GM12873 (cell line): ENCODE measurements at regions not wholly inside any gene's neighbourhood (a gene's known extent, or its start where the extent isn't known, plus 50 kb on each side); places are given as distances from the start of the nearest gene placed in this dataset.

Experiments used
- TF ChIP-seq, protein P1 (sequence below): IDR thresholded peaks from 2 replicates; pipeline ENCODE4 v1.5.1; 2012; ENCODE audit warnings: low read depth, mild to moderate bottlenecking, moderate library complexity, low read length, control low read depth; ENCODE audit not compliant: insufficient read depth; ENCODE audit errors: missing control alignments

DNA sequence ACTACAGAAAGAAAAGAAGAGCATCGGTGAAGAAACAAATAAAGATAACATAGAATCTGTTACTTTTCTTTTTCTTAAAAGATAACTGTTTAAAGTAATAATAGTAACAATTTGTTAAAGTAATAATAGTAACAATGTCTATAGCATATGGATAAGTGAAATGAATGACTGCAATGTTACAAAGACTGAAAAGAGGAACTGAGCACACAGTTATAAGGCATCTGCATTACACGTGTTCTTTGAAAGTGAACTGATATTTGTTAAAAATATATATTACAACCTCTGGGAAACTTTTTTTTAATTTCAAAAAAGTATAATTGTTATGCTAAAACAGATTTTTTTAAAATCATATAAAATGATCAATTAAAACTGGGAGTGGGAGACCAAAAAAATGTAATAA, 88.4 kb upstream of the FST start:
- TF ChIP-seq, protein P1, sequence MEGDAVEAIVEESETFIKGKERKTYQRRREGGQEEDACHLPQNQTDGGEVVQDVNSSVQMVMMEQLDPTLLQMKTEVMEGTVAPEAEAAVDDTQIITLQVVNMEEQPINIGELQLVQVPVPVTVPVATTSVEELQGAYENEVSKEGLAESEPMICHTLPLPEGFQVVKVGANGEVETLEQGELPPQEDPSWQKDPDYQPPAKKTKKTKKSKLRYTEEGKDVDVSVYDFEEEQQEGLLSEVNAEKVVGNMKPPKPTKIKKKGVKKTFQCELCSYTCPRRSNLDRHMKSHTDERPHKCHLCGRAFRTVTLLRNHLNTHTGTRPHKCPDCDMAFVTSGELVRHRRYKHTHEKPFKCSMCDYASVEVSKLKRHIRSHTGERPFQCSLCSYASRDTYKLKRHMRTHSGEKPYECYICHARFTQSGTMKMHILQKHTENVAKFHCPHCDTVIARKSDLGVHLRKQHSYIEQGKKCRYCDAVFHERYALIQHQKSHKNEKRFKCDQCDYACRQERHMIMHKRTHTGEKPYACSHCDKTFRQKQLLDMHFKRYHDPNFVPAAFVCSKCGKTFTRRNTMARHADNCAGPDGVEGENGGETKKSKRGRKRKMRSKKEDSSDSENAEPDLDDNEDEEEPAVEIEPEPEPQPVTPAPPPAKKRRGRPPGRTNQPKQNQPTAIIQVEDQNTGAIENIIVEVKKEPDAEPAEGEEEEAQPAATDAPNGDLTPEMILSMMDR = no peak

DNA sequence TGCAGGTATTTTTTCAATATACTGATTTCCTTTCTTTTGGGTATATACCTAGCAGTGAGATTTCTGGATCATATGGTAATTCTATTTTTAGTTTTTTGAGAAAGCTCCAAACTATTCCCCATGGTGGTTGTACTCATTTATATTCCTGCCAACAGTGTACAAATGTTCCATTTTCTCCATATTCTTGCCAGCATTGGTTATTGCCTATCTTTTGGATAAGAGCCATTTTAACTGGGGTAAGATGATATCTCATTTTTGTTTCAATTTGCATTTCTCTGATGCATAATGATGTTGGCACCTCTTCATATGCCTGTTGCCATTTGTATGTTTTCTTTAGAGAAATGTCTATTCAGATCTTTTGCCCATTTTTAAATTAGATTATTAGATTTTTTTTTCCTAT, 85.6 kb upstream of the FST start:
- TF ChIP-seq, protein P1 = no peak

DNA sequence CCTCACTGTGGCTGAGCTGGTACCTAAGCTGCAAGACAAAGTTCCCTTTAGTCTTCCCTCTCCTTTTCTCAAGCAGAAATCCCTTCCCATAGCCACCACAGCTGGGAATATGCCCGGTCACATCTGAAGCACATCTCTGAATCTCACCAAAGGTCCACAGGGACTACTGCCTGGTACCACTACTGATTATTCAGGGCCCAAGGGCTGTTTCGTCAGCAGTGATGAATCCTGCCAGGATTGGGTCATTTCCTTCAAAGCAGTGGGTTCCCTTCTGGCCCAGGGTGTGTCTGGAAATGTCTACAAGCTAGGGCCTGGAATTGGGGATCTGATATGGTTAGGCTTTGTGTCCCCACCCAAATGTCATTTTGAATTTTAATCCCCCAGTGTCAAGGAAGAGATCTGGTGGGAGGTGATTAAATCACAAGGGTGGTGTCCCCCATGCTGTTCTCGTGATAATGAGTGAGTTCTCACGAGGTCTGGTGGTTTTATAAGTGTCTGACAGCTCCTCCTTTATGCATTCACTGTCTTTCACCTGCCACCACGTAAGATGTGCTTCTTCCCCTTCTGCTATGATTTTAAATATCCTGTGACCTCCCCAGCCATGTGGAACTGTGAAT, 83.2 kb upstream of the FST start:
- TF ChIP-seq, protein P1 = no peak

DNA sequence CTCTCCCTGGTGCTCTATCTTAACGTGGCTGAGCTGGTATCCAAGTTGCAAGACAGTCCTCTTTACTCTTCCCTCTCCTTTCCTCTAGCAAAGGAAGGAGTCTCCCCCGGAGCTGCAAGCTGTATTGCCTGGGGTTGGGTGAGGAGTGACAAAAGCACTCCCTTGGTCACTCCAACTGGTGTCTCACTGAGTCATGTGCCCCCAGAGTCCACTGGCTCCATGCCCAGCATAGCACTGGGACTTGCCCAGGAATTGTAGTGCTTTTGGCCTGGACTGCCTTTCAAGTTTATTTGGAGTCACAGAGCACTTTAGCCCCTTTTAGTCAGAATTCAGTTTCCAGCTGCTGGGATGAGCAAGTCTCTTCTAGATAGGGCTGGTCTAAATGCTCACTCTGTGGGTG, 82.6 kb upstream of the FST start:
- TF ChIP-seq, protein P1 = no peak

DNA sequence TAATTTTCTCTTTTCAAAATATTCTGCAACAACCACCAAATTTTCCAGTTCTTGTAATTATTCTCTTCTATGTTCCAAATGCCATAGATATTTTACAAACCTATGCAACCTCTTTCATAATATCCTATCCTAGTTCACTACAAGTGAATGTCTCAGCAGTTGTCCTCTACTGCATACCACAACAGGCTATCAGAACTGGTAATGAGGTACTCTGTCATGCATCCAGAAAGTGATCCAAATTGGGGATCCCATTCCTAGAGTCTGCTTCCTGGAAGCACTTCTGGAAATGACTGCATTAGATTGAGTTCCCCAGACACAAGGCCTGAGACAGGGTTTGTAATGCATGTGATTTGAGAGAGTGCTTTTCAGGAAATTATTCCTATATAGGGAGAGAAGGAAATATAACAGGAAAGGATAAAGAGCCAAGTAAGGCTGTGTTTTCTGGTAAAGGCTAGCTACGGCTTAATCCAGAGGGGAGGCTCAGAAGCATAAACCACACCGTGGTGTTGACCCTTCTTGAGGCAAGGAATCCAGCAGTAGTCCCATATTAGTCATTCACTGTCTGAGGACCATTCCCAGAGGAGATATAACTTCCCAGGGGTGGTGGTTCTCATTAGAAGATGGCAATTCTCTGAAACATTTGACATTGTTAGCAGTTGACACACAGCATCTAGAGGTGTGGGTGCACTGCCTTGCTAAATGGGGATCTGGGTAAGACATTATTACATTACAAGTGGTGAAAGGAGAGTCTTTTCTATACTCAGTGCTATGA, 80.3 kb upstream of the FST start:
- TF ChIP-seq, protein P1 = no peak

DNA sequence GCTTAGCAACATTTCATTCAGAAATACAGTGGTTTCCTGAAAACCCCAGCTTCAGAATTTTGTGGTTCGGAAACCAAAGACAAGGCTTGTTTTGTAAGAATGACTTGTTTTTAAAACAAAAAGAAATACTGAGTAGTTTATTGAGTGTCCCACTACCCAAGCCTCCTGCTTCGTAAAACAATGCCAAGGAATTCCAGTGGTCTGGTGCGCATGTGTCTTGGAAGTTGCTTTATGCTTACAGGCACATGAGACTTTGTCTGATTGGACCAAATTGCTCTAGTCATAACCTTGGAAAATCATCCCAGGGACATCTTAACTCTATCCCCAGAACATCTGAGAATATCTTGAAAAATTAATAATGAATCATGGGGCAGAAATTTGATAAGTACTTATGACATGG, 77.1 kb upstream of the FST start:
- TF ChIP-seq, protein P1 = no peak

DNA sequence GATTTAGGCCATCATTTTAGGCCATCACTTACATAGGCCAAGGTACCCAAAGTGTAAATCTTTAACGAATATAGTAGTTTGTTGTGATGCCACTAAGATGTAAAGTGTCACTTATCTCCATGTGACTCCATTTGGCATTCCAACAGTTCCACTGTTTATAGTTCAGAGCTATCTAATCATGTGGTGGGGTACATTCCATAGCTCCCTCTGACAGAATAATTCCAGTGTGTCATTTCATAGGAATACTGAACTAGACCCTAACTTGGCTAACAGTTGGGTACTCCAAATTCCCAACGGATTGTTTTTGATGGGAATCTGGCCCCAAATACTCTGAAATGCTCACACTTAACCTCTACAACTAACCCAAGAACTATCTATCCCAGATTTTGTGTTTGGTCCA, 76.7 kb upstream of the FST start:
- TF ChIP-seq, protein P1 = no peak
